ENCODE measurements at regions not wholly inside any gene's neighbourhood (a gene's known extent, or its start where the extent isn't known, plus 50 kb on each side); places are given as distances from the start of the nearest gene placed in this dataset.

DNA sequence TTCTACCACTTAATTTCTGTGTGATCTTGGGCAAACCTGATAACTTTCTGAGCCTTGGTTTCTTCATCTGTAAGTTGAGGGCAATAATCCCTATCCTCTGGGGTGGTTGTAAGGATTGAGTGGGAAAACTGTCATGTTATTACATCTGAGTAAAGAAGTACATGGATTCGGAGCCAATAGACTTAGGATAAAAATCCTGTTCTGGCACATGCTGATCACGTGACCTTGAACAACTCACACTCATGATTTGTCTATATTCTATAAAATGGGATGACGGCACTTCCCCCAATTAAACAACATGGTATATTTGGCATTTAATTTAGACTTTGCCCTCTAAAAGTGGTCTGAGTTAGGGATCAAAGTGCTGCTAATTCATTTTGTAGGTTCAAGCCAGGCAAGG, 315.5 kb downstream of the PLPP3 start:
- Histone ChIP-seq H3K79me2 (ENCODE audit: low read length) (no peaks in the 10 kb centered on the region), H3K9me2 (replicated peaks; ENCODE audit: low read length) (no peaks in the 10 kb centered on the region), H3K36me3 (ENCODE audit: low read depth, low read length) (no peaks in the 10 kb centered on the region), H3K4me3 (ENCODE audit: low read length) (no peak overlapping the region), H3F3A (ENCODE audit: low read length, unreplicated experiment) (no peaks in the 10 kb centered on the region), H3K9ac (ENCODE audit: low read length) (no peak overlapping the region), H3K4me1 (ENCODE audit: insufficient read depth, low read length) (no peaks in the 10 kb centered on the region), H3K27ac (ENCODE audit: low read length) (no peak overlapping the region), H4K20me1 (ENCODE audit: low read length) (no peaks in the 10 kb centered on the region), H3K9me3 (ENCODE audit: low read length) (no peaks in the 10 kb centered on the region), H3K27me3 (ENCODE audit: low read length) (no peaks in the 10 kb centered on the region), H3K4me2 (ENCODE audit: low read length) (no peak overlapping the region), H2AFZ (ENCODE audit: low read length) (no peak overlapping the region)
- DNase-seq (no peak), ATAC-seq (no peak)
- BruUV-seq (replicated peaks) = no TSS peak
- TF ChIP-seq, protein P1, sequence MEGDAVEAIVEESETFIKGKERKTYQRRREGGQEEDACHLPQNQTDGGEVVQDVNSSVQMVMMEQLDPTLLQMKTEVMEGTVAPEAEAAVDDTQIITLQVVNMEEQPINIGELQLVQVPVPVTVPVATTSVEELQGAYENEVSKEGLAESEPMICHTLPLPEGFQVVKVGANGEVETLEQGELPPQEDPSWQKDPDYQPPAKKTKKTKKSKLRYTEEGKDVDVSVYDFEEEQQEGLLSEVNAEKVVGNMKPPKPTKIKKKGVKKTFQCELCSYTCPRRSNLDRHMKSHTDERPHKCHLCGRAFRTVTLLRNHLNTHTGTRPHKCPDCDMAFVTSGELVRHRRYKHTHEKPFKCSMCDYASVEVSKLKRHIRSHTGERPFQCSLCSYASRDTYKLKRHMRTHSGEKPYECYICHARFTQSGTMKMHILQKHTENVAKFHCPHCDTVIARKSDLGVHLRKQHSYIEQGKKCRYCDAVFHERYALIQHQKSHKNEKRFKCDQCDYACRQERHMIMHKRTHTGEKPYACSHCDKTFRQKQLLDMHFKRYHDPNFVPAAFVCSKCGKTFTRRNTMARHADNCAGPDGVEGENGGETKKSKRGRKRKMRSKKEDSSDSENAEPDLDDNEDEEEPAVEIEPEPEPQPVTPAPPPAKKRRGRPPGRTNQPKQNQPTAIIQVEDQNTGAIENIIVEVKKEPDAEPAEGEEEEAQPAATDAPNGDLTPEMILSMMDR (conservative IDR thresholded peaks at IDR 0.05; ENCODE audit: low read depth, low read length) = no peak
- TF ChIP-seq EZH2 (IDR thresholded peaks at IDR 0.05; ENCODE audit: low read length, unreplicated experiment) (no peak), EZH2phosphoT487 (IDR thresholded peaks at IDR 0.05; ENCODE audit: borderline replicate concordance, low read length) (no peak)
- CTCF ChIA-PET = no interaction called here
- POLR2A ChIA-PET (ENCODE audit: unreplicated experiment) = no interaction called here
- intact Hi-C loops (cut with micrococcal nuclease) = no loop called here

- Histone ChIP-seq H3K9me2 (replicated peaks; ENCODE audit: low read length) (no peaks in the 10 kb centered on the region), H3K4me1 (ENCODE audit: insufficient read depth, low read length) (no peaks in the 10 kb centered on the region), H3K79me2 (ENCODE audit: low read length) (no peaks in the 10 kb centered on the region), H4K20me1 (ENCODE audit: low read length) (no peaks in the 10 kb centered on the region), H3K27ac (ENCODE audit: low read length) (no peak overlapping the region), H2AFZ (ENCODE audit: low read length) (no peak overlapping the region), H3F3A (ENCODE audit: low read length, unreplicated experiment) (no peaks in the 10 kb centered on the region), H3K9me3 (ENCODE audit: low read length) (no peaks in the 10 kb centered on the region), H3K36me3 (ENCODE audit: low read depth, low read length) (no peaks in the 10 kb centered on the region), H3K4me3 (ENCODE audit: low read length) (no peak overlapping the region), H3K4me2 (ENCODE audit: low read length) (no peak overlapping the region), H3K9ac (ENCODE audit: low read length) (no peak overlapping the region), H3K27me3 (ENCODE audit: low read length) (no peaks in the 10 kb centered on the region)
- ATAC-seq (no peak), DNase-seq (no peak)
- intact Hi-C loops (cut with micrococcal nuclease) = no loop called here
- TF ChIP-seq, protein P1 (conservative IDR thresholded peaks at IDR 0.05; ENCODE audit: low read depth, low read length) = no peak
- TF ChIP-seq EZH2phosphoT487 (IDR thresholded peaks at IDR 0.05; ENCODE audit: borderline replicate concordance, low read length) (no peak), EZH2 (IDR thresholded peaks at IDR 0.05; ENCODE audit: low read length, unreplicated experiment) (no peak)
- no TSS peak for BruUV-seq (replicated peaks)
- ChIA-PET POLR2A (ENCODE audit: unreplicated experiment) (no interaction called here), CTCF (no interaction called here)
Observed at GRCh38 chr1:56258371-56258770, 321.0 kb downstream of the PLPP3 start.

DNA sequence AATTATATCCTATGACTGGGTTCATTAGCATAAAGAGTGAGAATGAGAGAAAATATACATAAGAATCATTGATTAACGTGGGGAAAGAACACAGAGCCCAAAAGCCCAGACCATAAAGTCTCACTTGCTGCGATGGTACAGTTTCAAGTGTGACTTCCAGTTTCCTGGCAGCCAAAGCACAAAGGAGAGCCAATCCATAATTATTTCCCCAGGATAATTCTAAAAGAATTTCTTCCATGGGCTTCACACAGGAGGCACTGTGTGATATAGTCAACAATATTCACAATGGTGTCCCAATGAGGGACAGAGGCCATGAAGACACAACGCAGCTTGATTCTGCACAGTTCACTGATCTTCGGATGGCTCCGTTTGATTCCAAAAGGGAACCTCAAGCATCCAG, 321.6 kb downstream of the PLPP3 start:
- Histone ChIP-seq H3K9ac (ENCODE audit: low read length) (no peak overlapping the region), H3K9me3 (ENCODE audit: low read length) (no peaks in the 10 kb centered on the region), H3K36me3 (ENCODE audit: low read depth, low read length) (no peaks in the 10 kb centered on the region), H3K4me3 (ENCODE audit: low read length) (no peak overlapping the region), H3K4me2 (ENCODE audit: low read length) (no peak overlapping the region), H3K27me3 (ENCODE audit: low read length) (no peaks in the 10 kb centered on the region), H3K27ac (ENCODE audit: low read length) (no peak overlapping the region), H2AFZ (ENCODE audit: low read length) (no peak overlapping the region), H3K9me2 (replicated peaks; ENCODE audit: low read length) (no peaks in the 10 kb centered on the region), H4K20me1 (ENCODE audit: low read length) (no peaks in the 10 kb centered on the region), H3K79me2 (ENCODE audit: low read length) (no peaks in the 10 kb centered on the region), H3K4me1 (ENCODE audit: insufficient read depth, low read length) (no peaks in the 10 kb centered on the region), H3F3A (ENCODE audit: low read length, unreplicated experiment) (no peaks in the 10 kb centered on the region)
- intact Hi-C loops (cut with micrococcal nuclease) = no loop called here
- BruUV-seq (replicated peaks) = no TSS peak
- DNase-seq = no peak
- no peak for TF ChIP-seq EZH2 (IDR thresholded peaks at IDR 0.05; ENCODE audit: low read length, unreplicated experiment)
- TF ChIP-seq, protein P1 (conservative IDR thresholded peaks at IDR 0.05; ENCODE audit: low read depth, low read length) = no peak
- no peak for ATAC-seq
- CTCF ChIA-PET = no interaction called here
- POLR2A ChIA-PET (ENCODE audit: unreplicated experiment) = no interaction called here
